ENCODE measurements at regions not wholly inside any gene's neighbourhood (a gene's known extent, or its start where the extent isn't known, plus 50 kb on each side); places are given as distances from the start of the nearest gene placed in this dataset.
"Not testable (repeated sequence)": the region's sequence is repeated elsewhere in the genome, so short reads cannot be mapped to it uniquely, and the experiment has no call there.

DNA sequence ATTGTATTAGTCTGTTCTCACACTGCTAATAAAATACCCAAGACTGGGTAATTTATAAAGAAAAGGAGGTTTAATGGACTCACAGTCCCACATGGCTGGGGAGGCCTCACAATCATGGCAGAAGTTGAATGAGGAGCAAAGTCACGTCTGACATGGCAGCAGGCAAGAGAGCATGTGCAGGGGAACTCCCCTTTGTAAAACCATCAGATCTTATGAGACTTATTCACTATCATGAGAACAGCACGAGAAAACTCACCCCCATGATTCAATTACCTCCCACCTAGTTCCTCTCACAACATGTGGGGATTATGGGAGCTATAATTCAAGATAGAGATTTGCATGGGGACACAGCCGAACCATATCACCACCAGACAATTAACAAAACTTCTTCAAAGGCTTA is 84.4 kb upstream of the ANKRD1 start:
- DNase-seq, result not testable (repeated sequence)

DNA sequence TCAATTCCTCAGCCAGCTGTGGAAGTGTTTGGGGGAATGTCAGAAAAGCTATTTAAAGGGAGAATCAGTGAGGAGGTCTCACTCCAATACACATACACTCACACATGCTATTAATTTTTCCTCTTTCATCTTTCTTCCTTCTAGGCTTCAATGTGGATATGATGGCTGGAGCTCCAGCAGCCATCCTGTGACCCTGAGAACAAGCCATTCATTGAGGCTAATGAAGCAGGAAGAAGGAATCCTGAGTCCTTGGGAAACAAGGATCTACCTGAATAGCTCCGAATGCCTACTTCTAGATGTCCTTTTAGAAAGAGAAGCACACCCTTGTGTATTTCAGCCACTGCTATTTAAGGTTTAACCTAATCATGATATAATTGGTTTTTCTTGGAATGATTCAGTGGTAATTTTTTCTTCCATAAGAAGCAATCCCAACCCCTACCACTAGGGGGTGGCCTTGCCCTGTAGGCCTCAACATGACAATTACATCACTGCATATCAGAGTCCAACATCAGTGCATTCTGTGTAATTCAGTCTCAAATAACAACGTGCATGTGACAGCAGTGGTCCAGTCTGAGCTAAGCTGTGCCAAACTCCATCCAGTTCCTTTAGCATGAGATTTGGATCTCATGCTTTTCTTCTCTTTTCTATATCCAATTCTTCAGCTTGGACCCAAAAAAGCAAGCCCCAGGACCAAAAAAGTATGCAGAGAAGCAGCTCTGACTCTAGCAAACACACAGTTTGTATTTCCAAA is 85.3 kb upstream of the ANKRD1 start:
- DNase-seq, result peak; percentile 74

GRCh38 chr10:91006752-91007346 is 86.0 kb upstream of the ANKRD1 start:
- DNase-seq, result peak; percentile 13

DNA sequence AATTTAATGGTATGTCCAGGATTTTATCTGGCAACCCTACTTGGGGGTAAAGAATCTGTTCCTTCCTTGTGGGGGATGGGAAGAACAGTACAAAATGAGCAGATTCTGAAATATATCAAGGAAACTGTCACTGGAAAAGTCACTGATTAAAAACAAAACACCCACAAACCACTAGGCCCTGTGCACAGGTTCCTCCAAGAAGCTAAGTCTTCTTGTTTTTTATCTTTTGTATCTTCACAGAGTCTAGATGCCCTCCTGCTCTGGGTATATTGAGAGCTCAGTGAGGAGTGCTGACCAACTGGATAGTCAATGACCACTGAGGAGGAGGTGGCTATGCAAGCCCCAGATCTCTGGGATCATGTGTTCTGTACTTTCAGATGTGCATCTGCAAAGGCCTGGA is 86.8 kb upstream of the ANKRD1 start:
- DNase-seq, result no peak

DNA sequence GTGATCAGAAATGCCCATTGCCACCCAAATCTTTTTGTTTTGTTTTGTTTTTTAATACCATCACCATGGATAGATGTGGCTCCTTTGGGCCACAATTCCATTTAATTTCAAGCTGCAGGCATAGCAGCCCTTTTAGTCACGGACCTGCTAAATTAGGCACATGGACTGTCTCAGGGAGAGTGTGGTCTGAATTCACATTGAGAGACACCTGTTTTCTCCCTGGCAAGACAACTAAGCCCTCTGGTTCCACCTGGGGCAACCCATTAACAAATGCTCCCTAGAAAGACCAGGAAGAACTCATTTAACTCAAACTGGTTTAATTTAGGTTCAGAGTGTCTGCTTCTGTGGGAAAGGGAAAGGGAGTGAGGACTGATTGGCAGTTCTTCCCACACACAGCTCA is 88.2 kb upstream of the ANKRD1 start:
- DNase-seq, result no peak

- no peak for DNase-seq
Observed at GRCh38 chr10:91010952-91011351, 90.1 kb upstream of the ANKRD1 start.

DNA sequence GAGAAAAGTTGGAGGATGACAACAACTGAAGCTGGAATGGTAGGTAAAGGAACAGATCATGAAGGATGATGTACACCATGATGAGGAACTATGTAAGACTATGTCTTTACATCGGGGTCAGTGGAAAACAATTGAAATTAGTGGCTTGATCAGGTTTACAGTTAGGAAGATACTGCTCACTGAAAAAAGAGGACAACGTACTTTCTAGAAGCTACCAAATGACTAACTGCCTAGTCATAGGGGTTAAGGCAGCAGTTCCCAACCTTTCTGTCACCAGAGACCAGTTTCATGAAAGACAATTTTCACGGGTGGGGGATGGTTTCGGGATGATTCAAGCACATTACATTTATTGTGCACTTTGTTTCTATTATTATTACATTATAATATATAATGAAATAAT is 91.6 kb upstream of the ANKRD1 start:
- DNase-seq, result no peak

DNA sequence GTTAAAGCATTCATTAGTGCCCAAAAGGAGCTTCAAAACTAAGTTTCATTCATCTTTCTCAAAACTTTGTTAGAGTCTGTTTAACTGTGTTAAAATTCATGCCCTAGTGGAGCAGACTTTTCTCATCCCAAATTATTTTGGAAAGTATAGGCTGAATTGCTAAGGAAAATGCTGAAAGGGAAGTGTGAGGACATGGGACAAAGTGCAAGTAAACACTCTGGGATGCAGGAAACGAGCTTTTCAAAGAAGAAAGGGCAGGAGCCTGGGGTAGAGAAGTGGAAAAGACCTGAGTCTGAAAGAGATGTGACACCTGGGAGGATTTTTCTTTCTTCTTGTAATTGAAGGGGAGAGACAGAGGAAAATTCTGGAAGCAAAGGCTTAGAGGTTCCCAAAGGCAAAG is 93.1 kb upstream of the ANKRD1 start:
- DNase-seq, result no peak

GRCh38 chr10:91017198-91017597 is 96.3 kb upstream of the ANKRD1 start:
- no peak for DNase-seq

DNA sequence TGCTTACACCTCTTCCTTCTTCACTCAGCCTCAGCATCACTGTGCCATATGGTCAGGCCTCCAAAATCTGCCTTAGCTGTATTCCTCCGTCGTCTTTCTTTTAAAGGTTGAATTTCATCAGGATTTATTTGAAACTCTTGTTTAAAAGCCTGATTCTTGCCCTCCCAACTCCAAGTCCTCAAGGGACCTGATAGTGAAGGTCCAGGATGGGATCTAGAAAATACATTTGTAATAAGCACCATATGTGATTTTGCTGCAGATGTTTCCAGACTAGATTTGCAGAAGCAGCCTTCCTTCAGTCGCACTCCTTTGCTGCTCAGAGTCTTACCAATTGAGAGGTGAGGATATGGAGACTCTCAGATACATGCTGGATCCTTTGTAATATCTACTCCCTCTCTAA is 101.0 kb upstream of the ANKRD1 start:
- DNase-seq, result no peak

DNA sequence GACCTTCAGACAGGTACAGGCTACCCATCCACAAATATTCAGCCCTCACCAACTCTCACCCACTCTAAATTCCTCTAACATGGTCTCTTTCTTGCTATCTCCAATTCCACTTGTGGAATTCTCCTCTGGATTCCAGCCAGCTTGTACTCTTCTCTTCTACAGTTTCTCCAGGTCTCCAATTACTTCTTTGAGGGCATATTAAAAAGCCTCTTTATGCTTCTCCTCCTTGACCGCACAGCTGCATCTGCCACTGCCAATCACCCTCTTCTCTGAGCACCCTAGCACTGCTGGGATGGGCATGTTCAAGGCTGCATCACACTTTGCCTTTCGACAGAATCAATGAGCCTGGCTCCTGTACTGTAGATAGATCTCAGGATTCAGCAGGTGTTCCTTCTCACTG is 101.5 kb upstream of the ANKRD1 start:
- no peak for DNase-seq

DNA sequence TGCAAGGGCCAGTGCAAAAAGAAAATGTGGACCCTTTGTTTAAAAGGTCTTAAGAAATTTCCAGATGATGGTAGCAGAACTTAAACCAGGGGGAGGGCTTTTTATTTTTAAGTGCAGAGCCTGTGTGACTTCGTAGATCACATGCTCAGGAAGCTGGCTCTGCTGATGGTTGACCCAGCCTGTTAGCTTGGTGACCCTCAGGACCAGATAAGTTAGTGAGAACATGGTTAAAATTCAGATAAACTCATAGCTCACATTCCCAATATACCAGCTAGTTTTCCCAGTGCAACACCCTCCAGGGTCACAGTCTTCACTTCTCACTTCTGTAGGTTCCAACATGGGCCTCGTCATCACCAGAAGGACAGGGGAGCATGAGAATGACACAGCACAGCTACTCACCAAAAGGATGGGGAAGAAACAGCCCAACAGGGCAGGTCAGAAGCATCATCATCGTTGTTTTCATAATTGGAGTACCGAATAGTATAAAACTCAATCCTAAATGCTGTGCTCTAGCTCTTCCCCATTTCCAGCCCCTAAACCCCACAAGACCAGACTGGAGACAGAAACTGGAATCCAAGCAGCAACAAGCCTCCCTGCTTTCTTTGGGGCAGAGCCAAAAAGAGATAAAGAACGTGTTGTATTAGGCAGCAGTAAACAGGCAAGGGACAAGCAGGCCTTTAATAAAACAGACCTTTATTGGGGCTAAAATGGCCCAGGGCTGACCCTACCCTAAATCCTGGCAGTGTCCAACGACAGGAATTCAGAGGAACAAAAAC is 102.2 kb upstream of the ANKRD1 start:
- no peak for DNase-seq

- DNase-seq, result no peak
Observed at GRCh38 chr10:91023700-91024398, 103.0 kb upstream of the ANKRD1 start.

DNA sequence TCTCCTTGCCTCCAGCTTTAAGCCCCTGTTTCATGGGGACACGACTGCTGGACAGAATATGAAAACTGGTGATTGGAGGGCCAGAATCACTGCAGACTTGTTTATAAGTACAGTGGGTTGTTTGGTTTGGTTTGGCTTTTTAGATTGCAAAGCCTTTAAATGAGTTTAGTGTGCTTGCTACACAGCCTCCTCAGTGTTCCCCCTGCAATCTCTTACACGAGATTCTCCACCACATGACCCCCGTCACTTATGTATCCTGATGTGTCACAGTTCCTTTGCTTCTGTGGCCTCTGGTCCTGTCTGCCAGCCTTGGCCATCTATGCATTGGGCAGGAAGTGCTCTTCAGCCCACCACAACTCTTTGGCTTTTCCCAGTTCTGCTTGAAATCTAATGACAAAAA is 103.7 kb upstream of the ANKRD1 start:
- no peak for DNase-seq

GRCh38 chr10:91032611-91033206 is 111.8 kb upstream of the ANKRD1 start:
- no peak for DNase-seq

DNA sequence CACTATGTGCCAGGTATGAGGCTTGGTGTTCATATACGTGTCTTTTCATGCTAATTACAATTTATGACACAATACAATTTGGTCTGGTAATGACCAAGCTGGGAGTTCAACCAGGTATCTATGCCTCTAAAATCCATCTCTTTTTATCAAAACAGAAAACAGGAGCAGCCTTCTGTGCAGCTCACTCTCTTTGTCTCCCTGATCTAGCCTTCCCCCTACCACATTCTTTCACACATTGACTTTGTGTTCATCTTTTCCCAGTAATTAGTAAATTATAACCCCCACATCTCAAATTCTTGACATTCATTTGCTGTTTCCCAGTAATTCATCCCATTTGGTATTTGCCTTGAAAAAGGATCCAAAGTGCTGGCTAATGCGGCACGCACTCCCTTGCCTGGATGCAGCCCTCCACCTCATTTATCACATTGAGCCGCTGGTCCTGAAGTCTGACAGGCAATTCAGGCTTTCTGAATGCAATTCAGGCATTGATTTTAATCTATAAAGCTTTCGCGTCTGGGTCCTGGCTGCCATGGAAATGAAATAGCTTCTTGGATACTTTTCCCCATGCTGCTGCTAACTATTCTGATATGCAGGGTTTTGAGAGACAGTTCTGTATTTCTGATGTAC is 112.5 kb upstream of the ANKRD1 start:
- no peak for DNase-seq

DNA sequence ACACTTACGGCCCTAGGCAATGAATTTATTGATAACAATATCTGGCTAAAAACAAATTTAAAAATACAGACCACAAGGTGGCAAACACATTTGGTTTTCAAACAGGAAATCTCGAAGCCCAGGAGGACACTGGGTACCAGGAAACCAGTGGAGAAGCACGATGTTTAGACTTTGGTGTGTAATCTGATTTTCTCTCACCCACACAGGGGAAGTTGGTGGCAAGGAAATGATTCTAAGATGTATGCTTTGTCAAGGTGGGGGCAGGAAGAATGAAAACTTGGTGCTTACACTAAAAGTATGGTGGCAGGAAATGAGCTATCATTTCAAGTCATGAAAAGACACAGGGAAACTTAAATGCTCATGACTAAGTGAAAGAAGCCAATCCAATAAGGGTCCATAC is 113.2 kb upstream of the ANKRD1 start:
- peak; percentile 50 for DNase-seq

GRCh38 chr10:91034494-91035159 is 113.7 kb upstream of the ANKRD1 start:
- no peak for DNase-seq

- DNase-seq, result no peak
Observed at GRCh38 chr10:91035650-91036292, 114.9 kb upstream of the ANKRD1 start.

- no peak for DNase-seq
Observed at GRCh38 chr10:91036807-91037411, 116.0 kb upstream of the ANKRD1 start.

- DNase-seq, result no peak
Observed at GRCh38 chr10:91038971-91039370, 118.1 kb upstream of the ANKRD1 start.

Data from CD4-positive, alpha-beta T cell treated with Interleukin-12 subunit alpha and Interleukin-12 subunit beta, for 1 hour (primary cell).